GM23248 (cell line): ENCODE measurements at regions not wholly inside any gene's neighbourhood (a gene's known extent, or its start where the extent isn't known, plus 50 kb on each side); places are given as distances from the start of the nearest gene placed in this dataset.

ENCODE experiments used
- EZH2 ChIP-seq: fragments of 200-600 bp; sonication (generic); IDR thresholded peaks from 2 replicates; pipeline ENCODE4 v1.6.1; 2018; ENCODE audit warnings: antibody characterized with exemption, mild to moderate bottlenecking; ENCODE audit not compliant: insufficient read depth, poor library complexity, severe bottlenecking
- EZH2phosphoT487 ChIP-seq: fragments of 200-600 bp; sonication (generic); IDR thresholded peaks from 2 replicates; pipeline ENCODE4 v1.6.1; 2018; ENCODE audit warnings: antibody characterized with exemption, moderate library complexity, mild to moderate bottlenecking, low read depth; ENCODE audit not compliant: insufficient read depth

GRCh38 chr2:17058772-17059402 lies 393.3 kb upstream of the CYRIA start:
- TF ChIP-seq EZH2 (no peak), EZH2phosphoT487 (no peak)
